ENCODE measurements at regions not wholly inside any gene's neighbourhood (a gene's known extent, or its start where the extent isn't known, plus 50 kb on each side); places are given as distances from the start of the nearest gene placed in this dataset.

DNA sequence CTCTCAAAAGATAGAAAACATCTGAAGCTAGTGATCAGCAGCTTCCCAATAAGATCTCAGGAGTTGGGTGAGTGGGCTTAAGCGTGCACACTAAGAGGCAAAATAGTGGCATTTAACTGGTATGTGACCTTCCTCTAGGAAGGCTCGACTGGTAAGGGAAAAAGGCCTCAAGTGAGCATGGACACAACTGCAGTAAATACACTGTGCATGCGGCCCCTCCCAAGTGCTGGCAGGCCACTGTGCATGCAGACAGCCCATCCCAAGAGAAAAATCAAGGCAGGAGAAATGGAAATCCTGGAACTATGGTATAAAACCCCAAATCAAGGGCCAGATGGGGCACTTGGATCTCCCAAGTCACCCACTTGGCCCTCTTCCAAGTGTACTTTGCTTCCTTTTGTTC is 112.7 kb downstream of the SMC2 start:
- Histone ChIP-seq H3K4me3 (ENCODE audit: low read depth in 1 of 3, low read length in 3 of 3) (no peak overlapping the region), H3K4me1 (ENCODE audit: control insufficient read depth in 4 of 4, insufficient read depth in 4 of 4, low read length in 3 of 4) (no peaks in the 10 kb centered on the region), H3K36me3 (ENCODE audit: control insufficient read depth in 4 of 4, insufficient read depth in 3 of 4, low read depth in 1 of 4, low read length in 3 of 4) (no peaks in the 10 kb centered on the region), H3K9me3 (ENCODE audit: control insufficient read depth in 4 of 4, low read length in 3 of 4) (no peaks in the 10 kb centered on the region), H3K27me3 (ENCODE audit: control insufficient read depth in 4 of 4, insufficient read depth in 4 of 4, low read length in 3 of 4) (no peaks in the 10 kb centered on the region), H3K9ac (ENCODE audit: low read depth in 1 of 2, low read length in 2 of 2) (no peak overlapping the region), H3K27ac (ENCODE audit: low read depth in 1 of 2, low read length in 2 of 2) (no peak overlapping the region)
- WGBS, result 91% methylated on average over 3 of the region's 3 CpGs
- TF ChIP-seq JUND (IDR thresholded peaks at IDR 0.05), result no peak
- TF ChIP-seq FOXA2 (IDR thresholded peaks at IDR 0.05), result no peak
- TF ChIP-seq, protein P1, sequence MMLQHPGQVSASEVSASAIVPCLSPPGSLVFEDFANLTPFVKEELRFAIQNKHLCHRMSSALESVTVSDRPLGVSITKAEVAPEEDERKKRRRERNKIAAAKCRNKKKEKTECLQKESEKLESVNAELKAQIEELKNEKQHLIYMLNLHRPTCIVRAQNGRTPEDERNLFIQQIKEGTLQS (IDR thresholded peaks at IDR 0.05), result no peak
- TF ChIP-seq EGR1 (IDR thresholded peaks at IDR 0.05; ENCODE audit: low read depth in 2 of 2), result no peak
- TF ChIP-seq GABPA (IDR thresholded peaks at IDR 0.05 in 1 of 2, conservative IDR thresholded peaks at IDR 0.05 in 1 of 2), result no peak
- no peak for TF ChIP-seq RXRA (IDR thresholded peaks at IDR 0.05)
- no peak for TF ChIP-seq NR2F2 (IDR thresholded peaks at IDR 0.05)
- TF ChIP-seq, protein P2, sequence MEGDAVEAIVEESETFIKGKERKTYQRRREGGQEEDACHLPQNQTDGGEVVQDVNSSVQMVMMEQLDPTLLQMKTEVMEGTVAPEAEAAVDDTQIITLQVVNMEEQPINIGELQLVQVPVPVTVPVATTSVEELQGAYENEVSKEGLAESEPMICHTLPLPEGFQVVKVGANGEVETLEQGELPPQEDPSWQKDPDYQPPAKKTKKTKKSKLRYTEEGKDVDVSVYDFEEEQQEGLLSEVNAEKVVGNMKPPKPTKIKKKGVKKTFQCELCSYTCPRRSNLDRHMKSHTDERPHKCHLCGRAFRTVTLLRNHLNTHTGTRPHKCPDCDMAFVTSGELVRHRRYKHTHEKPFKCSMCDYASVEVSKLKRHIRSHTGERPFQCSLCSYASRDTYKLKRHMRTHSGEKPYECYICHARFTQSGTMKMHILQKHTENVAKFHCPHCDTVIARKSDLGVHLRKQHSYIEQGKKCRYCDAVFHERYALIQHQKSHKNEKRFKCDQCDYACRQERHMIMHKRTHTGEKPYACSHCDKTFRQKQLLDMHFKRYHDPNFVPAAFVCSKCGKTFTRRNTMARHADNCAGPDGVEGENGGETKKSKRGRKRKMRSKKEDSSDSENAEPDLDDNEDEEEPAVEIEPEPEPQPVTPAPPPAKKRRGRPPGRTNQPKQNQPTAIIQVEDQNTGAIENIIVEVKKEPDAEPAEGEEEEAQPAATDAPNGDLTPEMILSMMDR (IDR thresholded peaks at IDR 0.05; ENCODE audit: low read depth, low read length, missing input control), result no peak
- no peak for TF ChIP-seq HNF4G (IDR thresholded peaks at IDR 0.05)
- no peak for TF ChIP-seq YY1 (IDR thresholded peaks at IDR 0.05)
- TF ChIP-seq, protein P3, sequence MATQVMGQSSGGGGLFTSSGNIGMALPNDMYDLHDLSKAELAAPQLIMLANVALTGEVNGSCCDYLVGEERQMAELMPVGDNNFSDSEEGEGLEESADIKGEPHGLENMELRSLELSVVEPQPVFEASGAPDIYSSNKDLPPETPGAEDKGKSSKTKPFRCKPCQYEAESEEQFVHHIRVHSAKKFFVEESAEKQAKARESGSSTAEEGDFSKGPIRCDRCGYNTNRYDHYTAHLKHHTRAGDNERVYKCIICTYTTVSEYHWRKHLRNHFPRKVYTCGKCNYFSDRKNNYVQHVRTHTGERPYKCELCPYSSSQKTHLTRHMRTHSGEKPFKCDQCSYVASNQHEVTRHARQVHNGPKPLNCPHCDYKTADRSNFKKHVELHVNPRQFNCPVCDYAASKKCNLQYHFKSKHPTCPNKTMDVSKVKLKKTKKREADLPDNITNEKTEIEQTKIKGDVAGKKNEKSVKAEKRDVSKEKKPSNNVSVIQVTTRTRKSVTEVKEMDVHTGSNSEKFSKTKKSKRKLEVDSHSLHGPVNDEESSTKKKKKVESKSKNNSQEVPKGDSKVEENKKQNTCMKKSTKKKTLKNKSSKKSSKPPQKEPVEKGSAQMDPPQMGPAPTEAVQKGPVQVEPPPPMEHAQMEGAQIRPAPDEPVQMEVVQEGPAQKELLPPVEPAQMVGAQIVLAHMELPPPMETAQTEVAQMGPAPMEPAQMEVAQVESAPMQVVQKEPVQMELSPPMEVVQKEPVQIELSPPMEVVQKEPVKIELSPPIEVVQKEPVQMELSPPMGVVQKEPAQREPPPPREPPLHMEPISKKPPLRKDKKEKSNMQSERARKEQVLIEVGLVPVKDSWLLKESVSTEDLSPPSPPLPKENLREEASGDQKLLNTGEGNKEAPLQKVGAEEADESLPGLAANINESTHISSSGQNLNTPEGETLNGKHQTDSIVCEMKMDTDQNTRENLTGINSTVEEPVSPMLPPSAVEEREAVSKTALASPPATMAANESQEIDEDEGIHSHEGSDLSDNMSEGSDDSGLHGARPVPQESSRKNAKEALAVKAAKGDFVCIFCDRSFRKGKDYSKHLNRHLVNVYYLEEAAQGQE (IDR thresholded peaks at IDR 0.05), result no peak
- TF ChIP-seq HNF4A (conservative IDR thresholded peaks at IDR 0.05), result no peak
- TF ChIP-seq RAD21 (IDR thresholded peaks at IDR 0.05), result no peak
- no peak for TF ChIP-seq ZBTB33 (IDR thresholded peaks at IDR 0.05)
- no peak for TF ChIP-seq FOXA1 (IDR thresholded peaks at IDR 0.05)
- TF ChIP-seq, protein P4, sequence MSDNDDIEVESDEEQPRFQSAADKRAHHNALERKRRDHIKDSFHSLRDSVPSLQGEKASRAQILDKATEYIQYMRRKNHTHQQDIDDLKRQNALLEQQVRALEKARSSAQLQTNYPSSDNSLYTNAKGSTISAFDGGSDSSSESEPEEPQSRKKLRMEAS (IDR thresholded peaks at IDR 0.05), result no peak
- TF ChIP-seq SP1 (IDR thresholded peaks at IDR 0.05), result no peak
- TF ChIP-seq TAF1 (conservative IDR thresholded peaks at IDR 0.05), result no peak
- DNase-seq (ENCODE audit: low spot score), result no peak

Measured in liver (tissue), 8 donors.